ENCODE measurements at regions not wholly inside any gene's neighbourhood (a gene's known extent, or its start where the extent isn't known, plus 50 kb on each side); places are given as distances from the start of the nearest gene placed in this dataset.
"Not testable (repeated sequence)": the region's sequence is repeated elsewhere in the genome, so short reads cannot be mapped to it uniquely, and the experiment has no call there.

- Mint-ChIP-seq H3K27ac (no peak overlapping the region), H3K4me3 (no peak overlapping the region), H3K36me3 (no peaks in the 10 kb centered on the region), H3K9me3 (no peaks in the 10 kb centered on the region), H3K27me3 (no peaks in the 10 kb centered on the region), H3K4me1 (peaks cover 0 to 4% (median under 1%) of the 10 kb centered on the region in 7 donors)
- no peaks in the 10 kb centered on the region for H3K4me1 ChIP-seq (ENCODE audit: control insufficient read depth in 2 of 2, insufficient read depth in 2 of 2, low read length in 2 of 2)
- H3K27me3 ChIP-seq (ENCODE audit: control insufficient read depth in 2 of 2, insufficient read depth in 2 of 2, low read length in 2 of 2): no peaks in the 10 kb centered on the region
- H3K4me3 ChIP-seq (ENCODE audit: low read length): no peak overlapping the region
- ChIA-PET CTCF (no interaction called here), POLR2A (no interaction called here)
- intact Hi-C loops (cut with micrococcal nuclease): no loop called here
- H3K9me3 ChIP-seq (ENCODE audit: control insufficient read depth in 2 of 3, low read length in 3 of 3): no peaks in the 10 kb centered on the region
- no peak for DNase-seq
- ATAC-seq: peak; percentile 59
- no peak overlapping the region for H3K27ac ChIP-seq (ENCODE audit: low read depth, low read length)
- H3K36me3 ChIP-seq (ENCODE audit: control insufficient read depth in 2 of 3, insufficient read depth in 3 of 3, low read length in 3 of 3): no peaks in the 10 kb centered on the region
Measured at GRCh38 chr1:228944935-228945371, 209.7 kb downstream of the RHOU start.

- Mint-ChIP-seq H3K27ac (no peak overlapping the region), H3K36me3 (no peaks in the 10 kb centered on the region), H3K4me1 (peaks cover 0 to 2% (median 0%) of the 10 kb centered on the region in 7 donors), H3K4me3 (peak overlapping the region in 1 of 10 donors; percentile 18), H3K27me3 (no peaks in the 10 kb centered on the region), H3K9me3 (no peaks in the 10 kb centered on the region)
- Histone ChIP-seq H3K4me1 (ENCODE audit: control insufficient read depth in 2 of 2, insufficient read depth in 2 of 2, low read length in 2 of 2) (no peaks in the 10 kb centered on the region), H3K9me3 (ENCODE audit: control insufficient read depth in 2 of 3, low read length in 3 of 3) (no peaks in the 10 kb centered on the region), H3K4me3 (ENCODE audit: low read length) (no peak overlapping the region), H3K36me3 (ENCODE audit: control insufficient read depth in 2 of 3, insufficient read depth in 3 of 3, low read length in 3 of 3) (no peaks in the 10 kb centered on the region), H3K27ac (ENCODE audit: low read depth, low read length) (no peak overlapping the region), H3K27me3 (ENCODE audit: control insufficient read depth in 2 of 2, insufficient read depth in 2 of 2, low read length in 2 of 2) (no peaks in the 10 kb centered on the region)
- intact Hi-C loops (cut with micrococcal nuclease): no loop called here
- POLR2A ChIA-PET: interaction anchor here (0.6 to 0.8 kb wide), 2 partner anchors 14 to 15 kb away, joined by 3 to 5 read pairs; no protein-coding TSS in a partner anchor
- DNase-seq (no peak), ATAC-seq (no peak)
- CTCF ChIA-PET: no interaction called here
Measured at GRCh38 chr1:228945885-228946284, 210.6 kb downstream of the RHOU start.

- H3K27me3 Mint-ChIP-seq; H3K36me3 Mint-ChIP-seq; DNase-seq; POLR2A ChIA-PET; intact Hi-C loops (cut with micrococcal nuclease); H3K4me3 ChIP-seq (ENCODE audit: low read length); ATAC-seq; H3K9me3 Mint-ChIP-seq; H3K27ac Mint-ChIP-seq; H3K36me3 ChIP-seq (ENCODE audit: control insufficient read depth in 2 of 3, insufficient read depth in 3 of 3, low read length in 3 of 3); H3K27ac ChIP-seq (ENCODE audit: low read depth, low read length); CTCF ChIA-PET; H3K4me3 Mint-ChIP-seq; H3K4me1 ChIP-seq (ENCODE audit: control insufficient read depth in 2 of 2, insufficient read depth in 2 of 2, low read length in 2 of 2); H3K27me3 ChIP-seq (ENCODE audit: control insufficient read depth in 2 of 2, insufficient read depth in 2 of 2, low read length in 2 of 2); H3K9me3 ChIP-seq (ENCODE audit: control insufficient read depth in 2 of 3, low read length in 3 of 3): not testable (repeated sequence)
- peaks cover 0 to 10% (median 4%) of the 10 kb centered on the region in 7 donors for H3K4me1 Mint-ChIP-seq
Measured at GRCh38 chr1:228949617-228950016, 214.3 kb downstream of the RHOU start.

- no peak overlapping the region for H3K4me3 ChIP-seq (ENCODE audit: low read length)
- Mint-ChIP-seq H3K27me3 (peaks cover 0 to 13% (median 0%) of the 10 kb centered on the region in 5 donors), H3K4me3 (no peak overlapping the region), H3K9me3 (peaks cover 0 to 2% (median 0%) of the 10 kb centered on the region in 11 donors), H3K4me1 (peaks cover 0 to 12% (median 7%) of the 10 kb centered on the region in 7 donors), H3K27ac (no peak overlapping the region), H3K36me3 (no peaks in the 10 kb centered on the region)
- no peaks in the 10 kb centered on the region for H3K27me3 ChIP-seq (ENCODE audit: control insufficient read depth in 2 of 2, insufficient read depth in 2 of 2, low read length in 2 of 2)
- POLR2A ChIA-PET: no interaction called here
- no peak overlapping the region for H3K27ac ChIP-seq (ENCODE audit: low read depth, low read length)
- H3K9me3 ChIP-seq (ENCODE audit: control insufficient read depth in 2 of 3, low read length in 3 of 3): no peaks in the 10 kb centered on the region
- no peaks in the 10 kb centered on the region for H3K4me1 ChIP-seq (ENCODE audit: control insufficient read depth in 2 of 2, insufficient read depth in 2 of 2, low read length in 2 of 2)
- intact Hi-C loops (cut with micrococcal nuclease): no loop called here
- ATAC-seq: no peak
- CTCF ChIA-PET: no interaction called here
- DNase-seq: no peak
- no peaks in the 10 kb centered on the region for H3K36me3 ChIP-seq (ENCODE audit: control insufficient read depth in 2 of 3, insufficient read depth in 3 of 3, low read length in 3 of 3)
Measured at GRCh38 chr1:228953207-228953606, 217.9 kb downstream of the RHOU start.

- H3K4me3 Mint-ChIP-seq; intact Hi-C loops (cut with micrococcal nuclease); H3K27ac ChIP-seq (ENCODE audit: low read depth, low read length); H3K4me1 ChIP-seq (ENCODE audit: control insufficient read depth in 2 of 2, insufficient read depth in 2 of 2, low read length in 2 of 2); H3K9me3 ChIP-seq (ENCODE audit: control insufficient read depth in 2 of 3, low read length in 3 of 3); ATAC-seq; CTCF ChIA-PET; DNase-seq; H3K4me3 ChIP-seq (ENCODE audit: low read length); POLR2A ChIA-PET; H3K9me3 Mint-ChIP-seq; H3K36me3 Mint-ChIP-seq; H3K36me3 ChIP-seq (ENCODE audit: control insufficient read depth in 2 of 3, insufficient read depth in 3 of 3, low read length in 3 of 3); H3K27me3 ChIP-seq (ENCODE audit: control insufficient read depth in 2 of 2, insufficient read depth in 2 of 2, low read length in 2 of 2); H3K27ac Mint-ChIP-seq: not testable (repeated sequence)
- Mint-ChIP-seq H3K4me1 (peaks cover 0 to 12% (median 7%) of the 10 kb centered on the region in 7 donors), H3K27me3 (peaks cover 0 to 13% (median 0%) of the 10 kb centered on the region in 5 donors)
Measured at GRCh38 chr1:228953808-228954207, 218.5 kb downstream of the RHOU start.

GRCh38 chr1:228955691-228956090, 220.4 kb downstream of the RHOU start:
- no peaks in the 10 kb centered on the region for H3K27me3 ChIP-seq (ENCODE audit: control insufficient read depth in 2 of 2, insufficient read depth in 2 of 2, low read length in 2 of 2)

GRCh38 chr1:228956864-228957263, 221.6 kb downstream of the RHOU start:
- ATAC-seq (no peak), DNase-seq (no peak)
- no peaks in the 10 kb centered on the region for H3K27me3 ChIP-seq (ENCODE audit: control insufficient read depth in 2 of 2, insufficient read depth in 2 of 2, low read length in 2 of 2)
- peaks cover 0 to 2% (median 0%) of the 10 kb centered on the region in 11 donors for H3K9me3 Mint-ChIP-seq
- no peak overlapping the region for H3K4me3 ChIP-seq (ENCODE audit: low read length)
- no peaks in the 10 kb centered on the region for H3K36me3 Mint-ChIP-seq
- POLR2A ChIA-PET: no interaction called here
- no peak overlapping the region for H3K4me3 Mint-ChIP-seq
- no peaks in the 10 kb centered on the region for H3K9me3 ChIP-seq (ENCODE audit: control insufficient read depth in 2 of 3, low read length in 3 of 3)
- no peak overlapping the region for H3K27ac ChIP-seq (ENCODE audit: low read depth, low read length)
- intact Hi-C loops (cut with micrococcal nuclease): no loop called here
- peaks cover 0 to 13% (median 0%) of the 10 kb centered on the region in 5 donors for H3K27me3 Mint-ChIP-seq
- H3K4me1 ChIP-seq (ENCODE audit: control insufficient read depth in 2 of 2, insufficient read depth in 2 of 2, low read length in 2 of 2): no peaks in the 10 kb centered on the region
- CTCF ChIA-PET: no interaction called here
- H3K27ac Mint-ChIP-seq: no peak overlapping the region
- peaks cover 0 to 12% (median 7%) of the 10 kb centered on the region in 7 donors for H3K4me1 Mint-ChIP-seq
- H3K36me3 ChIP-seq (ENCODE audit: control insufficient read depth in 2 of 3, insufficient read depth in 3 of 3, low read length in 3 of 3): no peaks in the 10 kb centered on the region

More at GRCh38 chr1:228955691-228956090, 220.4 kb downstream of the RHOU start:
- no peaks in the 10 kb centered on the region for H3K4me1 ChIP-seq (ENCODE audit: control insufficient read depth in 2 of 2, insufficient read depth in 2 of 2, low read length in 2 of 2)
- no peak overlapping the region for H3K27ac ChIP-seq (ENCODE audit: low read depth, low read length)
- H3K9me3 ChIP-seq (ENCODE audit: control insufficient read depth in 2 of 3, low read length in 3 of 3): no peaks in the 10 kb centered on the region
- no peak overlapping the region for H3K4me3 ChIP-seq (ENCODE audit: low read length)
- POLR2A ChIA-PET: no interaction called here
- Mint-ChIP-seq H3K36me3 (no peaks in the 10 kb centered on the region), H3K27me3 (peaks cover 0 to 13% (median 0%) of the 10 kb centered on the region in 5 donors), H3K4me1 (peaks cover 0 to 12% (median 7%) of the 10 kb centered on the region in 7 donors), H3K27ac (no peak overlapping the region), H3K4me3 (no peak overlapping the region), H3K9me3 (peaks cover 0 to 2% (median 0%) of the 10 kb centered on the region in 11 donors)
- intact Hi-C loops (cut with micrococcal nuclease): no loop called here
- CTCF ChIA-PET: no interaction called here
- ATAC-seq: no peak
- no peaks in the 10 kb centered on the region for H3K36me3 ChIP-seq (ENCODE audit: control insufficient read depth in 2 of 3, insufficient read depth in 3 of 3, low read length in 3 of 3)
- DNase-seq: no peak

All from naive thymus-derived CD4-positive, alpha-beta T cell (primary cell).